OCI-LY1 (cell line): ENCODE measurements at regions not wholly inside any gene's neighbourhood (a gene's known extent, or its start where the extent isn't known, plus 50 kb on each side); places are given as distances from the start of the nearest gene placed in this dataset.

Source experiments
- H2AFZ ChIP-seq: fragments of 200-600 bp; sonication (generic), shearing (Covaris generic); 2 replicates; pipeline ENCODE4 v1.6.0; 2014; ENCODE audit warnings: antibody characterized with exemption, mild to moderate bottlenecking, low read length
- H3F3A ChIP-seq: fragments of 200-600 bp; sonication (generic), shearing (Covaris generic); 2 replicates; pipeline ENCODE4 v1.6.0; 2014; ENCODE audit warnings: mild to moderate bottlenecking, antibody characterized with exemption, low read length, moderate library complexity; ENCODE audit not compliant: insufficient read depth
- H3K27ac ChIP-seq: fragments of 200-600 bp; sonication (generic); 2 replicates; pipeline ENCODE4 v1.5.1; 2014; ENCODE audit warnings: low read length, mixed run types, mild to moderate bottlenecking, low read depth; ENCODE audit not compliant: poor library complexity, severe bottlenecking
- H3K27me3 ChIP-seq: fragments of 200-600 bp; sonication (generic); 2 replicates; pipeline ENCODE4 v1.6.0; 2014; ENCODE audit warnings: antibody characterized with exemption, mild to moderate bottlenecking, low read length, moderate library complexity; ENCODE audit not compliant: insufficient read depth
- H3K36me3 ChIP-seq: fragments of 200-600 bp; sonication (generic); 2 replicates; pipeline ENCODE4 v1.6.1; 2014; ENCODE audit warnings: mild to moderate bottlenecking, antibody characterized with exemption, low read length, moderate library complexity, mixed read lengths; ENCODE audit not compliant: insufficient read depth
- H3K4me1 ChIP-seq: fragments of 200-600 bp; sonication (generic); 2 replicates; pipeline ENCODE4 v1.5.1; 2014; ENCODE audit warnings: mild to moderate bottlenecking, low read length, moderate library complexity; ENCODE audit not compliant: insufficient read depth, severe bottlenecking
- H3K4me2 ChIP-seq: fragments of 200-600 bp; sonication (generic), shearing (Covaris generic); 2 replicates; pipeline ENCODE4 v1.6.1; 2014; ENCODE audit warnings: low read length
- H3K4me3 ChIP-seq: fragments of 200-600 bp; sonication (generic); 2 replicates; pipeline ENCODE4 v1.5.1; 2014; ENCODE audit warnings: low read length, low read depth, mild to moderate bottlenecking, mixed read lengths; ENCODE audit not compliant: poor library complexity, severe bottlenecking
- H3K79me2 ChIP-seq: fragments of 200-600 bp; shearing (Covaris generic); 2 replicates; pipeline ENCODE4 v1.6.1; 2016; ENCODE audit warnings: mixed run types, low read length, mixed read lengths; ENCODE audit not compliant: insufficient read depth
- H3K9ac ChIP-seq: fragments of 200-600 bp; sonication (generic), shearing (Covaris generic); 2 replicates; pipeline ENCODE4 v1.6.1; 2014; ENCODE audit warnings: mild to moderate bottlenecking, low read length, mixed read lengths
- H3K9me2 ChIP-seq: fragments of 200-600 bp; sonication (generic), shearing (Covaris generic); 2 replicates; pipeline ENCODE4 v1.6.1; 2014; ENCODE audit warnings: low read depth, mild to moderate bottlenecking, low read length, mixed read lengths
- H3K9me3 ChIP-seq: fragments of 200-600 bp; shearing (Covaris generic); 2 replicates; pipeline ENCODE4 v1.6.1; 2014; ENCODE audit warnings: low read length, mixed read lengths
- H4K20me1 ChIP-seq: fragments of 200-600 bp; sonication (generic), shearing (Covaris generic); 2 replicates; pipeline ENCODE4 v1.6.0; 2016; ENCODE audit warnings: mild to moderate bottlenecking, low read length; ENCODE audit not compliant: insufficient read depth
- EZH2 ChIP-seq: fragments of 200-600 bp; sonication (generic), shearing (Covaris generic); IDR thresholded peaks from 2 replicates; pipeline ENCODE4 v1.8.0; 2017; ENCODE audit warnings: borderline replicate concordance, mixed run types, mild to moderate bottlenecking, antibody characterized with exemption, low read length, moderate library complexity, mixed read lengths
- TF ChIP-seq, protein P1 (sequence below): fragments of 200-600 bp; sonication (generic), shearing (Covaris generic); IDR thresholded peaks from 2 replicates; pipeline ENCODE4 v1.5.1; 2017; ENCODE audit warnings: mild to moderate bottlenecking, antibody characterized with exemption, low read length, moderate library complexity, mixed read lengths

DNA sequence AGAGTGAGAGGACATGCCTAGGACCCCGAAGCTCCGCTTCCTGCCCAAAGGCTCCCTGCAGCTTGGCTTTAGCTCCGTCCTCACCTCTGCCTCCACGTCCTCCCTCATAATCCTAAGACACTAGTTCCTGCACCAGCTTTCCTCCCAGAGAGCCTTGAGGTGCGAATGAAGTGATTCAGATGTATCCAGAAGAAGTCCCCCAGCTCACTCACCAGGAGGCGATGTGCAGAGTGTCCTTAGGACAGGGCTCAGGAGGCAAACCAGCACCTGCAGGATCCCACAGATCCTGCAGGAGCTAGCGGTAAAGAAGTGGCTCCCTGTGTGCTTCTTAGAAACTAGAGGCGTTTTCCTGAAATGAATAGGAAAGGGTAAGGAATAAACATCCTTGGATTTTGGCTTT is 109.7 kb downstream of the HSPH1 start:
- H3K9ac ChIP-seq: no peak overlapping the region
- H3K4me2 ChIP-seq: no peak overlapping the region
- no peak overlapping the region for H2AFZ ChIP-seq
- no peaks in the 10 kb centered on the region for H3K4me1 ChIP-seq
- H3K36me3 ChIP-seq: no peaks in the 10 kb centered on the region
- no peak overlapping the region for H3K4me3 ChIP-seq
- no peaks in the 10 kb centered on the region for H3F3A ChIP-seq
- no peak overlapping the region for H3K27ac ChIP-seq
- H3K27me3 ChIP-seq: no peaks in the 10 kb centered on the region
- H3K9me2 ChIP-seq: no peaks in the 10 kb centered on the region
- H3K79me2 ChIP-seq: no peaks in the 10 kb centered on the region
- no peaks in the 10 kb centered on the region for H4K20me1 ChIP-seq
- TF ChIP-seq, protein P1, sequence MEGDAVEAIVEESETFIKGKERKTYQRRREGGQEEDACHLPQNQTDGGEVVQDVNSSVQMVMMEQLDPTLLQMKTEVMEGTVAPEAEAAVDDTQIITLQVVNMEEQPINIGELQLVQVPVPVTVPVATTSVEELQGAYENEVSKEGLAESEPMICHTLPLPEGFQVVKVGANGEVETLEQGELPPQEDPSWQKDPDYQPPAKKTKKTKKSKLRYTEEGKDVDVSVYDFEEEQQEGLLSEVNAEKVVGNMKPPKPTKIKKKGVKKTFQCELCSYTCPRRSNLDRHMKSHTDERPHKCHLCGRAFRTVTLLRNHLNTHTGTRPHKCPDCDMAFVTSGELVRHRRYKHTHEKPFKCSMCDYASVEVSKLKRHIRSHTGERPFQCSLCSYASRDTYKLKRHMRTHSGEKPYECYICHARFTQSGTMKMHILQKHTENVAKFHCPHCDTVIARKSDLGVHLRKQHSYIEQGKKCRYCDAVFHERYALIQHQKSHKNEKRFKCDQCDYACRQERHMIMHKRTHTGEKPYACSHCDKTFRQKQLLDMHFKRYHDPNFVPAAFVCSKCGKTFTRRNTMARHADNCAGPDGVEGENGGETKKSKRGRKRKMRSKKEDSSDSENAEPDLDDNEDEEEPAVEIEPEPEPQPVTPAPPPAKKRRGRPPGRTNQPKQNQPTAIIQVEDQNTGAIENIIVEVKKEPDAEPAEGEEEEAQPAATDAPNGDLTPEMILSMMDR: no peak
- no peak for TF ChIP-seq EZH2
- no peaks in the 10 kb centered on the region for H3K9me3 ChIP-seq

DNA sequence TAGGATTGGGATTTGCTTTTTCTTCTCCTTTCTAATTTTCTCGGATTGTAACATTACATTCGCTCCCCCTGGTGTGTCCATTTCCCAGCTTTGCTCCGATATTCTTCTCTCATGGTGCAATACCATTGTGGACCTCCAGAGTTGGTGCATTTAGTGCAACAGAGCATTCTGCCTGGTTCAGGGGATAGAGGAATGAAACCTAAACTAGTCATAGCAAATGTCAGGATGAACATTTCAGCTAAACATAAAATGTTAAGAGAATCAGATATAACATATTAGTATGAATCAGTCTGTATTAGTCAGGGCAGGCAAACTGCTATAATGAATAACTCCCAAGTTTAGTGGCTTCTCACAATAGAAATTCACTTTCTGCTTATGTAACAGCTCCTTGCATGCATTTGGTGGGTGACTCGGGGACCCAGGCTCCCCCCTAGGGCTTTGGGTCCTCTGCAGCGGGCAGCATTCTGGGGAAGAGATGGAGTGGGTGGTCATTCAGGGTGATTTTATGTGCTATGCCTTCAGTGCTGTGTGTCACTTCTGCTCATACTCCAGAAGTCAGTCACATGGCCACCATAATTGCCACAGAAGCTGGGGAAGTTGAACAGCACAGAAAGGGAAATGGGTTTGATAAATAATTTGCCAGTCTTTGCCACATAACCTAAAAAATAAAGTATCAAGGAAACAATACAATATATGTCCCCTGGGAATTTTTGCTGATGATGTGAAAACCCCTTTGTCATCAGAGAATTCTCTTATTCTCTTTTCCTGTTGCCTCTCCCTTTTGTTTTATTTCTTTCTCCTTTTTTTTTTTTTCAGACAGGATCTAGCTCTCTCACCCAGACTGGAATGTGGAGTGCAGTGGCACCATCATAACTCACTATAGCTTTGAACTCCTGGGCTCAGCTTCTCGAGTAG is 111.0 kb downstream of the HSPH1 start:
- Histone ChIP-seq H3K79me2 (no peaks in the 10 kb centered on the region), H3K4me3 (no peak overlapping the region), H3K27ac (no peak overlapping the region), H3K9me2 (no peaks in the 10 kb centered on the region), H4K20me1 (no peaks in the 10 kb centered on the region), H3K4me2 (no peak overlapping the region), H2AFZ (no peak overlapping the region), H3K4me1 (no peaks in the 10 kb centered on the region), H3K36me3 (no peaks in the 10 kb centered on the region), H3K9me3 (no peaks in the 10 kb centered on the region), H3K9ac (no peak overlapping the region), H3F3A (no peaks in the 10 kb centered on the region), H3K27me3 (no peaks in the 10 kb centered on the region)
- TF ChIP-seq, protein P1: peak; percentile 16; the same call in 1 of the 2 replicates
- TF ChIP-seq EZH2: no peak

DNA sequence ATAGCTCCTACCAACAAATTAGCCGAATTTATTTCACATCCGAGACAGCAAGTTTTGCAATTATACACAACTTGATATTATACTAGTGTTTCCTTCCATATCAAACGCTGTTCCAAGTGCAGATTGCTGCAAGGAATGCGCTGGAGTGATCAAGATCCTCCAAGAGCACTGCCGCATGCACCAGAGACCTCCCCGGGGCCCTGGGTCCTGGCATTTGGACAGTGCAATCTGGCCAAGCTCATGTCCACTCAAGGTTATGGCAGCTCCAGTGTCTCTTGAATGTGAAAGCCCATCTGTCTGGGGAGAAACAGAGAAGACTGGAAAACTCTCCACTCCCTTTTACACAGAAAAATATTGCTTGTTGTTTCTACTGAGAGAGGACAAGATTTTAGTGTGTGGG is 111.9 kb downstream of the HSPH1 start:
- no peak overlapping the region for H3K4me3 ChIP-seq
- H3K9ac ChIP-seq: no peak overlapping the region
- H3K27me3 ChIP-seq: no peaks in the 10 kb centered on the region
- no peak overlapping the region for H2AFZ ChIP-seq
- no peaks in the 10 kb centered on the region for H3K36me3 ChIP-seq
- TF ChIP-seq, protein P1: no peak
- TF ChIP-seq EZH2: no peak
- H3K79me2 ChIP-seq: no peaks in the 10 kb centered on the region
- no peaks in the 10 kb centered on the region for H3F3A ChIP-seq
- no peaks in the 10 kb centered on the region for H3K9me2 ChIP-seq
- H4K20me1 ChIP-seq: no peaks in the 10 kb centered on the region
- no peaks in the 10 kb centered on the region for H3K4me1 ChIP-seq
- no peaks in the 10 kb centered on the region for H3K9me3 ChIP-seq
- no peak overlapping the region for H3K4me2 ChIP-seq
- H3K27ac ChIP-seq: no peak overlapping the region
